ENCODE measurements at regions not wholly inside any gene's neighbourhood (a gene's known extent, or its start where the extent isn't known, plus 50 kb on each side); places are given as distances from the start of the nearest gene placed in this dataset.
"Not testable (repeated sequence)": the region's sequence is repeated elsewhere in the genome, so short reads cannot be mapped to it uniquely, and the experiment has no call there.

- not testable (repeated sequence) for TF ChIP-seq EP300, POLR2AphosphoS5 (IDR thresholded peaks at IDR 0.05)
Observed at GRCh38 chr1:234796438-234796792, 186.4 kb upstream of the IRF2BP2 start.
